Gastrocnemius medialis (tissue), 4 donors: ENCODE measurements at regions not wholly inside any gene's neighbourhood (a gene's known extent, or its start where the extent isn't known, plus 50 kb on each side); places are given as distances from the start of the nearest gene placed in this dataset.

ENCODE experiments used
- ATAC-seq, 2 donors: fragments of 150-250 bp; one replicate each; pipeline ENCODE4 v1.9.1; 2016
- DNase-seq, 2 donors: peaks; one replicate each; pipeline ENCODE4 v3.0.0-alpha.2; 2019
- H3K27ac ChIP-seq, 4 donors: fragments of 200-600 bp; sonication (generic); 1 replicate in 1 of 4; 2 replicates in 3 of 4; pipeline ENCODE4 v1.5.1; 2016 to 2018; ENCODE audit warnings: mild to moderate bottlenecking in 2 of 4, moderate library complexity in 1 of 4
- H3K27me3 ChIP-seq, 3 donors: fragments of 200-600 bp; sonication (generic) in 2 of 3; 1 replicate in 1 of 3; 2 replicates in 2 of 3; pipeline versions ENCODE4 v1.5.1 to v1.6.0; 2016 to 2019; ENCODE audit warnings: mild to moderate bottlenecking in 1 of 3, moderate library complexity in 1 of 3
- H3K36me3 ChIP-seq, 2 donors: fragments of 200-600 bp; sonication (generic) in 1 of 2; one replicate each; pipeline ENCODE4 v1.5.1; 2017 to 2018
- H3K4me1 ChIP-seq, 2 donors: fragments of 200-600 bp; sonication (generic) in 1 of 2; one replicate each; pipeline ENCODE4 v1.5.1; 2016 to 2017; ENCODE audit warnings: mild to moderate bottlenecking in 2 of 2
- H3K4me3 ChIP-seq, 4 donors: fragments of 200-600 bp; sonication (generic) in 3 of 4; 1 replicate in 1 of 4; 2 replicates in 3 of 4; pipeline ENCODE4 v1.5.1; 2016 to 2019; ENCODE audit warnings: mild to moderate bottlenecking in 2 of 4
- H3K9me3 ChIP-seq, 3 donors: fragments of 200-600 bp; sonication (generic) in 2 of 3; 1 replicate in 1 of 3; 2 replicates in 2 of 3; pipeline ENCODE4 v1.5.1; 2016 to 2019
- CTCF ChIP-seq, 5 experiments: fragments of 450-650 bp in 3 of 5; fragments of 200-600 bp in 2 of 5; sonication (generic) in 2 of 5; IDR thresholded peaks in 4 of 5; conservative IDR thresholded peaks in 1 of 5; 1 replicate in 4 of 5; 2 replicates in 1 of 5; pipeline ENCODE4 v1.5.1; 2016 to 2019; ENCODE audit warnings: antibody characterized with exemption in 5 of 5, mild to moderate bottlenecking in 3 of 5, moderate library complexity in 3 of 5
- POLR2A ChIP-seq, 2 donors: fragments of 450-650 bp; IDR thresholded peaks; one replicate each; pipeline ENCODE4 v1.6.1; 2017; ENCODE audit warnings: antibody characterized with exemption in 2 of 2, mild to moderate bottlenecking in 2 of 2, moderate library complexity in 2 of 2
- in situ Hi-C, 4 donors: fragments of 200-750 bp; cut with MboI; loops; one replicate each; pipeline versions ENCODE4 v1.15.0 to v1.8.0; 2017; ENCODE audit warnings: low sequenced_read_pairs in 4 of 4
- intact Hi-C: fragments of 100-400 bp; cut with DNase I; formaldehyde crosslinking; loops from one replicate; pipeline ENCODE4 v1.15.1; 2023; ENCODE audit warnings: low total_unique reads

- intact Hi-C loops (no loop called here), in situ Hi-C loops (no loop called here)
- no peaks in the 10 kb centered on the region for H3K4me1 ChIP-seq
- H3K4me3 ChIP-seq = no peak overlapping the region
- DNase-seq (no peak), ATAC-seq (no peak)
- no peak for TF ChIP-seq POLR2A (IDR thresholded peaks at IDR 0.05)
- no peak overlapping the region for H3K27ac ChIP-seq
- no peaks in the 10 kb centered on the region for H3K9me3 ChIP-seq
- H3K36me3 ChIP-seq = no peaks in the 10 kb centered on the region
- no peaks in the 10 kb centered on the region for H3K27me3 ChIP-seq
Measured at GRCh38 chr20:48065833-48066232, 280.6 kb upstream of the SULF2 start.

GRCh38 chr20:48064929-48065328 lies 279.6 kb upstream of the SULF2 start:
- Histone ChIP-seq H3K27me3 (no peaks in the 10 kb centered on the region), H3K36me3 (no peaks in the 10 kb centered on the region), H3K4me3 (no peak overlapping the region), H3K9me3 (no peaks in the 10 kb centered on the region), H3K27ac (no peak overlapping the region), H3K4me1 (no peaks in the 10 kb centered on the region)
- in situ Hi-C loops (no loop called here), intact Hi-C loops (no loop called here)
- DNase-seq = no peak
- no peak for TF ChIP-seq CTCF (IDR thresholded peaks at IDR 0.05 in 4 of 5, conservative IDR thresholded peaks at IDR 0.05 in 1 of 5)
- no peak for TF ChIP-seq POLR2A (IDR thresholded peaks at IDR 0.05)
- ATAC-seq = no peak

GRCh38 chr20:48060841-48061720 lies 275.8 kb upstream of the SULF2 start:
- H3K27ac ChIP-seq = no peak overlapping the region
- DNase-seq = no peak
- TF ChIP-seq POLR2A (IDR thresholded peaks at IDR 0.05) (no peak), CTCF (IDR thresholded peaks at IDR 0.05 in 4 of 5, conservative IDR thresholded peaks at IDR 0.05 in 1 of 5) (no peak)
- no peaks in the 10 kb centered on the region for H3K36me3 ChIP-seq
- H3K27me3 ChIP-seq = no peaks in the 10 kb centered on the region
- H3K9me3 ChIP-seq = no peaks in the 10 kb centered on the region
- ATAC-seq = no peak
- in situ Hi-C loops = no loop called here
- intact Hi-C loops = no loop called here
- no peaks in the 10 kb centered on the region for H3K4me1 ChIP-seq
- H3K4me3 ChIP-seq = no peak overlapping the region

GRCh38 chr20:48058611-48059559 lies 273.6 kb upstream of the SULF2 start:
- no peak overlapping the region for H3K4me3 ChIP-seq
- intact Hi-C loops (no loop called here), in situ Hi-C loops (no loop called here)
- H3K9me3 ChIP-seq = no peaks in the 10 kb centered on the region
- DNase-seq (no peak), ATAC-seq (no peak)
- H3K27me3 ChIP-seq = no peaks in the 10 kb centered on the region
- H3K27ac ChIP-seq = no peak overlapping the region
- TF ChIP-seq CTCF (IDR thresholded peaks at IDR 0.05 in 4 of 5, conservative IDR thresholded peaks at IDR 0.05 in 1 of 5) (no peak), POLR2A (IDR thresholded peaks at IDR 0.05) (no peak)
- no peaks in the 10 kb centered on the region for H3K4me1 ChIP-seq
- no peaks in the 10 kb centered on the region for H3K36me3 ChIP-seq

GRCh38 chr20:48057739-48058138 lies 272.5 kb upstream of the SULF2 start:
- H3K27ac ChIP-seq = no peak overlapping the region
- ATAC-seq = no peak
- TF ChIP-seq CTCF (IDR thresholded peaks at IDR 0.05 in 4 of 5, conservative IDR thresholded peaks at IDR 0.05 in 1 of 5) = no peak
- TF ChIP-seq POLR2A (IDR thresholded peaks at IDR 0.05) = no peak
- H3K4me3 ChIP-seq = no peak overlapping the region
- DNase-seq = no peak
- no peaks in the 10 kb centered on the region for H3K9me3 ChIP-seq
- H3K4me1 ChIP-seq = no peaks in the 10 kb centered on the region
- H3K36me3 ChIP-seq = no peaks in the 10 kb centered on the region
- intact Hi-C loops (no loop called here), in situ Hi-C loops (no loop called here)
- H3K27me3 ChIP-seq = no peaks in the 10 kb centered on the region
